ENCODE measurements at regions not wholly inside any gene's neighbourhood (a gene's known extent, or its start where the extent isn't known, plus 50 kb on each side); places are given as distances from the start of the nearest gene placed in this dataset.

DNA sequence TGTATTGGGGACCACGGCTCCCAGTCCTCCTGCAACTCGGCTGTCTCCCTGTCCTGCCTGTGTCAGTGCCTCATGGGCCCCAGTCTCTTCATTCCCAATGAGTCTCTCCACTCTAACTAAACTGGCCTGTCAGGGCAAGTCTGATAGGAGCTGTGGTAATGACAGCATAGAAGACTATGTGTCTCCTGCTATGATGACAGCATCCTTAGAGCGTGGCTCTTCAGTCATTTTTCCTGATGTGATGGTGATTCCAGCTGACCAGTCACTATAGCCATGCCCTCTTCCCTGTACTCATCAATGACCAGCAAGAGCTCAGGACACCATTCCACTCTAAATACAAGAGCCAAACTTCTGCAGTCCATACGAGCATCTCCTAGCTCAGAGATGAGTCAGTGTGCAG, 339.8 kb downstream of the PCNX1 start:
- no peak for TF ChIP-seq POLR2A (IDR thresholded peaks at IDR 0.05)
- TF ChIP-seq CTCF (IDR thresholded peaks at IDR 0.05) = no peak
- TF ChIP-seq POLR2AphosphoS5 (IDR thresholded peaks at IDR 0.05) = no peak
- no peak for TF ChIP-seq EP300 (IDR thresholded peaks at IDR 0.05; ENCODE audit: low read depth)

All from transverse colon (tissue), 4 donors.